ENCODE measurements at regions not wholly inside any gene's neighbourhood (a gene's known extent, or its start where the extent isn't known, plus 50 kb on each side); places are given as distances from the start of the nearest gene placed in this dataset.

DNA sequence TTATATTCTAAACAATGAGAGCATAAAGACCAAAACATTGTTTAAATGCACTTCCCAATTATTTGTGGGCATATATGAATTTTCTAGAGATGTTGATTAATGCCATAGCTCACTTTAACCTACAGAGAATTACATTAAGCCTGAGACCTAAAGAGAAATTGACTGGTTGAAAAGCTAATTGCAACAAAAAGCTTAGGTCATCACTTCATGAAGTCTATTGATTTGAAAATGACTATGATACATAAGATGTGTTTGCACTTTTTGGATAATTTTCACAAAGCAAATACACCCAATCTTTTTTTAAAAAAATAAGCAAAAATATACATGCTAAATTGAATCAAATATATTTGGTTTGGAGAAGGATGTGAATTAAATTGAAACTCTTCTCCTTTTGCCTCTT is 532.8 kb upstream of the GOLIM4 start:
- no peaks in the 10 kb centered on the region for H3K36me3 Mint-ChIP-seq
- peaks cover 1% of the 10 kb centered on the region for H3K4me1 Mint-ChIP-seq (ENCODE audit: unreplicated experiment)
- TF ChIP-seq, protein P1, sequence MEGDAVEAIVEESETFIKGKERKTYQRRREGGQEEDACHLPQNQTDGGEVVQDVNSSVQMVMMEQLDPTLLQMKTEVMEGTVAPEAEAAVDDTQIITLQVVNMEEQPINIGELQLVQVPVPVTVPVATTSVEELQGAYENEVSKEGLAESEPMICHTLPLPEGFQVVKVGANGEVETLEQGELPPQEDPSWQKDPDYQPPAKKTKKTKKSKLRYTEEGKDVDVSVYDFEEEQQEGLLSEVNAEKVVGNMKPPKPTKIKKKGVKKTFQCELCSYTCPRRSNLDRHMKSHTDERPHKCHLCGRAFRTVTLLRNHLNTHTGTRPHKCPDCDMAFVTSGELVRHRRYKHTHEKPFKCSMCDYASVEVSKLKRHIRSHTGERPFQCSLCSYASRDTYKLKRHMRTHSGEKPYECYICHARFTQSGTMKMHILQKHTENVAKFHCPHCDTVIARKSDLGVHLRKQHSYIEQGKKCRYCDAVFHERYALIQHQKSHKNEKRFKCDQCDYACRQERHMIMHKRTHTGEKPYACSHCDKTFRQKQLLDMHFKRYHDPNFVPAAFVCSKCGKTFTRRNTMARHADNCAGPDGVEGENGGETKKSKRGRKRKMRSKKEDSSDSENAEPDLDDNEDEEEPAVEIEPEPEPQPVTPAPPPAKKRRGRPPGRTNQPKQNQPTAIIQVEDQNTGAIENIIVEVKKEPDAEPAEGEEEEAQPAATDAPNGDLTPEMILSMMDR (conservative IDR thresholded peaks at IDR 0.05), result no peak
- H3K4me3 Mint-ChIP-seq, result no peak overlapping the region
- no peak for DNase-seq (ENCODE audit: extremely low spot score, unreplicated experiment)
- peaks cover 6% of the 10 kb centered on the region for H3K27me3 Mint-ChIP-seq
- peaks cover 6% of the 10 kb centered on the region for H3K9me3 Mint-ChIP-seq
- H3K27ac Mint-ChIP-seq, result no peak overlapping the region

DNA sequence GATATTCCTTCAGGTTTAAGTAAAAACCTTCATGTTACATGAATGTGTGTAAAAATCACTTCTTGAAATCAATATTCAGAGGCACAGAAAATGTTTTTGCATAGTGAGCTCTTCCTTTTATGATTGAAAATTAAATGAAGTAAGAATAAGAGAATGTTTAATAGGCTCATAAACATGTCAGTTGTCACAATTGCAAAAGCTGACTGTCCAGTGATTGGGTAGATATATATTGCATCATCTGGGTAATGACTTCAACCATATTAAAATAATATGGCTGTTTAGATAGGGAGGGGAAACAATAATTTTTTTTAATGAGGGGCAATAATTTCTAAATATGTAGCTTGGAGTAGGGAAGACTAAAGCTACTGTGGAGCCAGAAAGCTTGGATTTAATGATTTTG is 529.8 kb upstream of the GOLIM4 start:
- Mint-ChIP-seq H3K4me3 (no peak overlapping the region), H3K27me3 (peaks cover 13% of the 10 kb centered on the region), H3K9me3 (no peaks in the 10 kb centered on the region), H3K36me3 (no peaks in the 10 kb centered on the region), H3K27ac (no peak overlapping the region), H3K4me1 (ENCODE audit: unreplicated experiment) (peaks cover 11% of the 10 kb centered on the region)
- TF ChIP-seq, protein P1 (conservative IDR thresholded peaks at IDR 0.05), result no peak
- DNase-seq (ENCODE audit: extremely low spot score, unreplicated experiment), result no peak

DNA sequence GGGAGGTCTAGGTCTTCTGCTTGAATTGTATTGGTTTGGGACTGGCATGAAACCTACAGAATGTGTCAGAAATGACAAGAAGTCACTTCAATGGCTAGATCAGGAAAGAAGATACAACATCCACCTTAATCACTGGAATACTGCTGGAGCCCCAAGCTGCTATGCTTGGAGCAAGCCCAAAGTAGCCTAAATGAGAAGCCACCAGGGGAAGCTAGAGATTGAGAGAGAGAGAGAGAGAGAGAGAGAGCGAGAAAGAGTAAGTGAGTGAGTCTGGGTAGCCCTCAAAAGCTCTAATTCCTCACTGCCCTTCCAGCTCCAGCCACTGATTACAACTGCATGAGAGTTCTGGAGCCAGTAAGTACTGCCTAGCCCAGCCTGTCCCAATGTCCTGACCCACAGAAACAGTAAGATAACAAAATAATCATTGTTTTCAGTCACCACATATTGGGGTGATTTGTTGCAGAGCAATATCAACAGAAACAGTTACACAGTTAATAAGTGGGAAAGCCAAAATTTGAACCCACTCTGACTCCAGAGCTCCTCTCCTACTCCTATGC is 529.2 kb upstream of the GOLIM4 start:
- Mint-ChIP-seq H3K27ac (no peak overlapping the region), H3K27me3 (peaks cover 13% of the 10 kb centered on the region), H3K9me3 (no peaks in the 10 kb centered on the region), H3K4me3 (no peak overlapping the region), H3K36me3 (no peaks in the 10 kb centered on the region), H3K4me1 (ENCODE audit: unreplicated experiment) (peaks cover 11% of the 10 kb centered on the region)
- DNase-seq (ENCODE audit: extremely low spot score, unreplicated experiment), result no peak
- TF ChIP-seq, protein P1 (conservative IDR thresholded peaks at IDR 0.05), result no peak

DNA sequence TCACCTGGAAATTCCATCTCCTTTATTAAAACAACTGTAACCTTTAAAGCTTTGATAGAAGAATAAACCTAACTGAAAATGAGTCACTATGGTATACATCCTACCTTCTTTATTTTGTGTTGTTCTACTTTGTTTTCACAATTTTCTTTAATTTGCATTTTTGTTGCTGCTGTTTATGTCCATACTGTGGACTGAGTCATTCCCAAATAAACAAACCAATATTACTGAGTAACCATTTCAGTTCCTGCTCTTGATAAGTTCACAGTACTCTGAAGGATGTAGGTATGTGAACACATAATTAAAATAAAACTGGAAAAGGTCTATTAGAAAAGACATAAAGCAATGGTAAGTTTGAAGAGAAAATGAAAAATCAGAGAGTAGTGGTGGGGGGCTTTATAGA is 528.5 kb upstream of the GOLIM4 start:
- no peak for DNase-seq (ENCODE audit: extremely low spot score, unreplicated experiment)
- Mint-ChIP-seq H3K36me3 (no peaks in the 10 kb centered on the region), H3K9me3 (no peaks in the 10 kb centered on the region), H3K27me3 (peaks cover 14% of the 10 kb centered on the region), H3K4me1 (ENCODE audit: unreplicated experiment) (peaks cover 11% of the 10 kb centered on the region), H3K27ac (no peak overlapping the region), H3K4me3 (no peak overlapping the region)
- TF ChIP-seq, protein P1 (conservative IDR thresholded peaks at IDR 0.05), result no peak

DNA sequence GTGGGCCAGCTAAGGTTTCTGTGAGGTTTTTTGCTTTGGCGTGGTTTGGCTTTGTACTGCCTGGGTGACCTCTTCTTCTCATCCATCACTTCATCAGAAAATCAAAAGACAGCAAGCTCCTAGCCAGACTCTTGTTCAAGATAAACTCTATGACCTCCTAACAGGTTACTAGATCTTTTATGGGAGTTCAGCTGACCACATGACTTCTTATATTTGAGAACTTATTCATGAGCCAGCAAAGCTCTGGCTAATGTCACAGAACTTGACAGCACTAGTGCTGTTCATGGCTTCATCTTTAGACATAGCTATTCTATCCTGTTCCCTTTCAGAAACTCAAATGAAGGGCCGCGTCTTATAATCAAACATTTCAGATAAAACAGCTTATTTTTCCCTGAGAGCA is 527.1 kb upstream of the GOLIM4 start:
- Mint-ChIP-seq H3K9me3 (no peaks in the 10 kb centered on the region), H3K27me3 (peaks cover 17% of the 10 kb centered on the region), H3K4me3 (no peak overlapping the region), H3K27ac (no peak overlapping the region), H3K36me3 (no peaks in the 10 kb centered on the region), H3K4me1 (ENCODE audit: unreplicated experiment) (peaks cover 11% of the 10 kb centered on the region)
- DNase-seq (ENCODE audit: extremely low spot score, unreplicated experiment), result no peak
- TF ChIP-seq, protein P1 (conservative IDR thresholded peaks at IDR 0.05), result no peak

DNA sequence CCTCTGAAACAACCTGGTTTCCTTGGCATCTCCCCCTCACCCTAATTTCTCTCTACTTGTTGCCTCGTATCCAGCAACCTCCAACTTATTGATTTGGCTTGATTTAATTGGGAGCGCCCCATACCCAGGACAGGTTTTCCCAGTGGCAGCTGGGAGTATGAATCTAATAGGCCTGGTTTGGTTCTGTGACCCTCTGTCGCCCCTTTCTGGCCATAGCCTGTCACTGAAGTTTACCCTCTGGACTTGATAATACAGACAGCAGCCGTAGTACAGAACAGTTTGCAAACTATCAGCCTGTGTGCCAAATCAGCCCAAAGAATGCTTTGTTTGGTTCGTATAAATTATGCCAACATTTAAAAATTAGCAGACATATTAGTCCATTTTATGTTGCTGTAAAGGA is 525.1 kb upstream of the GOLIM4 start:
- no peak overlapping the region for H3K27ac Mint-ChIP-seq
- no peak overlapping the region for H3K4me3 Mint-ChIP-seq
- H3K4me1 Mint-ChIP-seq (ENCODE audit: unreplicated experiment), result peaks cover 11% of the 10 kb centered on the region
- H3K27me3 Mint-ChIP-seq, result peaks cover 13% of the 10 kb centered on the region
- no peaks in the 10 kb centered on the region for H3K36me3 Mint-ChIP-seq
- TF ChIP-seq, protein P1 (conservative IDR thresholded peaks at IDR 0.05), result peak; percentile 77
- DNase-seq (ENCODE audit: extremely low spot score, unreplicated experiment), result no peak
- no peaks in the 10 kb centered on the region for H3K9me3 Mint-ChIP-seq
